Heart left ventricle (tissue), 16 donors: ENCODE measurements at regions not wholly inside any gene's neighbourhood (a gene's known extent, or its start where the extent isn't known, plus 50 kb on each side); places are given as distances from the start of the nearest gene placed in this dataset.

ENCODE experiments used
- ATAC-seq, 4 donors: fragments of 200-7000 bp; cut with Tn5 transposase; one replicate each; pipeline ENCODE4 v1.9.1; 2020 to 2022; ENCODE audit warnings: moderate library complexity in 4 of 4, mild to moderate bottlenecking in 3 of 4, moderate number of reproducible peaks in 1 of 4
- DNase-seq, 5 donors: peaks; one replicate each; pipeline ENCODE4 v3.0.0-alpha.2; 2020
- H3K27ac ChIP-seq, 12 donors: fragments of 200-600 bp; sonication (generic) in 4 of 12; one replicate each; pipeline versions ENCODE4 v1.5.0 to v1.8.0; 2016 to 2022; ENCODE audit warnings: mild to moderate bottlenecking in 2 of 12
- H3K27me3 ChIP-seq, 9 donors: fragments of 200-600 bp; sonication (generic) in 2 of 9; one replicate each; pipeline versions ENCODE4 v1.5.1 to v1.8.0; 2016 to 2022; ENCODE audit warnings: mild to moderate bottlenecking in 3 of 9
- H3K36me3 ChIP-seq, 9 donors: fragments of 200-600 bp; sonication (generic) in 2 of 9; one replicate each; pipeline versions ENCODE4 v1.5.0 to v1.8.0; 2018 to 2022; ENCODE audit warnings: mild to moderate bottlenecking in 2 of 9
- H3K4me1 ChIP-seq, 12 donors: fragments of 200-600 bp; sonication (generic) in 4 of 12; one replicate each; pipeline versions ENCODE4 v1.5.0 to v1.8.0; 2016 to 2022; ENCODE audit warnings: mild to moderate bottlenecking in 3 of 12
- H3K4me3 ChIP-seq, 12 donors: fragments of 200-600 bp; sonication (generic) in 4 of 12; one replicate each; pipeline versions ENCODE4 v1.5.0 to v1.8.0; 2017 to 2022; ENCODE audit warnings: mild to moderate bottlenecking in 9 of 12, moderate library complexity in 4 of 12
- H3K9me3 ChIP-seq, 12 donors: fragments of 200-600 bp; sonication (generic) in 4 of 12; one replicate each; pipeline versions ENCODE4 v1.5.0 to v1.8.0; 2016 to 2022; ENCODE audit warnings: mild to moderate bottlenecking in 1 of 12
- CTCF ChIP-seq, 12 donors: fragments of 200-600 bp; sonication (generic) in 4 of 12; IDR thresholded peaks; one replicate each; pipeline versions ENCODE4 v1.5.0 to v1.8.0; 2018 to 2022; ENCODE audit warnings: antibody characterized with exemption in 12 of 12, mild to moderate bottlenecking in 5 of 12
- POLR2A ChIP-seq, 2 donors: fragments of 450-650 bp; IDR thresholded peaks; one replicate each; pipeline ENCODE4 v1.6.1; 2017; ENCODE audit warnings: antibody characterized with exemption in 2 of 2, mild to moderate bottlenecking in 2 of 2, moderate library complexity in 2 of 2
- WGBS, 4 donors: extraction: QIAGEN DNeasy Blood & Tissue Kit in 2 of 4; methylation state at CpG; one replicate each; pipeline versions ENCODE4 v1.1.5 to v1.1.7; 2013 to 2018; 5-methylcytosine and 5-hydroxymethylcytosine counted together
- intact Hi-C, 10 donors: fragments of 100-400 bp; cut with DNase I; formaldehyde crosslinking; loops; one replicate each; pipeline versions ENCODE4 v1.11.1 to v1.14.2; 2022
- donor health status: ischemic (EF 13 %, LVEDD 7.1; RV severe dilation, severe dysfunction).
- donor health status: healthy with polysubstance abuse.
- donor health status: DM: no; HTN: yes; CAD: no.
- donor health status: DM: no; HTN: no; CAD: no.
- donor health status: ischemic (EF 25% LVEDD 6.9; RV normal size, moderate dysfunction).
- donor health status: ischemic (EF 25% LVEDD 5.7; RV mildly dilated, moderate dysfunction).
- donor health status: healthy.
- donor health status: DM: yes; HTN: yes; CAD: no.
- donor health status: ischemic (EF 35%, LVEDD 5.7; RV mildly dilated, moderate dysfunction).
- donor health status: nonischemic (EF 11% LVEDD 7.7; RV severe dilation, severe dysfunction).
- donor health status: DM: yes; HTN: yes; CAD: no.
- donor health status: PGD.
- donor health status: ischemic (EF 29% LVEDD 5.4; RV normal size, mild dysfunction).
- donor health status: nonischemic (EF 23%, LVEDD 6.1; RV moderate dilation, normal function).

GRCh38 chr11:29645373-29645772, 371.5 kb downstream of the KCNA4 start:
- H3K36me3 ChIP-seq, result no peaks in the 10 kb centered on the region
- H3K27me3 ChIP-seq, result no peaks in the 10 kb centered on the region
- no peaks in the 10 kb centered on the region for H3K4me1 ChIP-seq
- ATAC-seq (no peak), DNase-seq (no peak)
- 93 to 98% (median 93%) methylated on average over 1 of the region's 1 CpG for WGBS, 4 donors
- no peak overlapping the region for H3K27ac ChIP-seq
- no peak for TF ChIP-seq CTCF (IDR thresholded peaks at IDR 0.05)
- TF ChIP-seq POLR2A (IDR thresholded peaks at IDR 0.05), result no peak
- H3K9me3 ChIP-seq, result peaks cover 0 to 3% (median 0%) of the 10 kb centered on the region in 12 donors
- no peak overlapping the region for H3K4me3 ChIP-seq
- intact Hi-C loops, result no loop called here

- TF ChIP-seq POLR2A (IDR thresholded peaks at IDR 0.05) (no peak), CTCF (IDR thresholded peaks at IDR 0.05) (no peak)
- no peak overlapping the region for H3K4me3 ChIP-seq
These were observed 375.6 kb downstream of the KCNA4 start for GRCh38 chr11:29641201-29641600.

GRCh38 chr11:29634744-29635143, 382.1 kb downstream of the KCNA4 start:
- 73 to 80% (median 74%) methylated on average over 3 of the region's 3 CpGs for WGBS, 4 donors
- H3K27me3 ChIP-seq, result no peaks in the 10 kb centered on the region
- TF ChIP-seq CTCF (IDR thresholded peaks at IDR 0.05) (no peak), POLR2A (IDR thresholded peaks at IDR 0.05) (no peak)
- intact Hi-C loops, result loop anchor here in 1 of 10 donors (10.0 kb wide), 1 partner anchor 180 kb away; no protein-coding TSS in a partner anchor
- no peaks in the 10 kb centered on the region for H3K9me3 ChIP-seq
- no peaks in the 10 kb centered on the region for H3K4me1 ChIP-seq
- H3K4me3 ChIP-seq, result no peak overlapping the region
- ATAC-seq, result no peak
- DNase-seq, result no peak
- no peaks in the 10 kb centered on the region for H3K36me3 ChIP-seq
- no peak overlapping the region for H3K27ac ChIP-seq

More at GRCh38 chr11:29641201-29641600, 375.6 kb downstream of the KCNA4 start:
- no peaks in the 10 kb centered on the region for H3K9me3 ChIP-seq
- no peak overlapping the region for H3K27ac ChIP-seq
- intact Hi-C loops, result no loop called here
- no peak for DNase-seq
- no peaks in the 10 kb centered on the region for H3K4me1 ChIP-seq
- no peaks in the 10 kb centered on the region for H3K36me3 ChIP-seq
- H3K27me3 ChIP-seq, result no peaks in the 10 kb centered on the region
- no peak for ATAC-seq

GRCh38 chr11:29634244-29634643, 382.6 kb downstream of the KCNA4 start:
- Histone ChIP-seq H3K36me3 (no peaks in the 10 kb centered on the region), H3K4me3 (no peak overlapping the region), H3K9me3 (no peaks in the 10 kb centered on the region), H3K27ac (no peak overlapping the region), H3K27me3 (no peaks in the 10 kb centered on the region), H3K4me1 (no peaks in the 10 kb centered on the region)
- TF ChIP-seq CTCF (IDR thresholded peaks at IDR 0.05) (peak in 10 of 12 donors; percentile 8 to 44 (median 26)), POLR2A (IDR thresholded peaks at IDR 0.05) (no peak)
- intact Hi-C loops, result loop anchor here in 1 of 10 donors (10.0 kb wide), 1 partner anchor 179 kb away; no protein-coding TSS in a partner anchor
- ATAC-seq (no peak), DNase-seq (no peak)
